ENCODE measurements at regions not wholly inside any gene's neighbourhood (a gene's known extent, or its start where the extent isn't known, plus 50 kb on each side); places are given as distances from the start of the nearest gene placed in this dataset.

DNA sequence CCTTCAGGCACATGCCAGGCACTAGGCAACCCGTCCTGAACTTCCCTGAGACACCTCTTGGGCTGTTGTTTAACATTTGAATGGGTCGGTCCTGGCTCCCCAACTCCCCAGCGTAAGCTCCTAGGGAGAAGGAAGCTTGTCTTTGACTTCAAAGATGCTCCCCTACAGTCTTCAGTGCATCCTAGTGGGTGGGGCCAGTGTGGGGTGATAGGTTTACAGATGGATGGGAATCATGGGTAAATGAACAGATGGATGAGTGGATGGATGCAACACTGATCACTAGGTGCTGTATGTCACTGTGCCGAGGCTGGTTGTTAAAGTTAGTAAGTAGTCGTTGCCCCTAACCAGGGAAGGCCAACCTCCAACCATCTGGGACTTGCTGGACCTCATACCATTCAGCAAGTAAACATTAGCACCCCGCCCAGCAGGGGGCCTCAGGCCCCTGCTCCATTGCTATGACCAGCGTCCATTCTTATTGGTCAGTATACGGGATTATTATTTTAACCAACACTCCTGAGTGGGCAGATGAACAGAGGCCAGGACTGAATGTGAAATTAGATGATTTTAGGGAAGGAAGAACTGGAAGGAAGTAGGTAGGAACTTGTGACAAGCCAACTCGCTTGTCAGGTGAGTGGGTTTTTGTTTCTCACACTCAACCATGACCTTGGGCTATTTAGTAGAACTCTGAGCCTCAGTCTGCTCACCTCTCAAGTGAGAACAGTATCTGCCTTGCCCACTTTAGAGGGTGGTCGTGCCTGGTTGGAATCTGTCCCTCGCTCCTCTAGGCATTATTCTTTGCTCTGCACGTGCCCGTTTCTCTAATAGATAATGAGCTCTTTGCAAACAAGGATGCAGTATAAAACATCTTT is 82.9 kb upstream of the FOXP4 start:
- peak; percentile 15 for DNase-seq (ENCODE audit: low read depth)
- no peak overlapping the region for H3K4me3 ChIP-seq (ENCODE audit: low read depth, low read length)
- peak; percentile 87 for TF ChIP-seq CTCF (conservative IDR thresholded peaks at IDR 0.05; ENCODE audit: low read depth, low read length)

DNA sequence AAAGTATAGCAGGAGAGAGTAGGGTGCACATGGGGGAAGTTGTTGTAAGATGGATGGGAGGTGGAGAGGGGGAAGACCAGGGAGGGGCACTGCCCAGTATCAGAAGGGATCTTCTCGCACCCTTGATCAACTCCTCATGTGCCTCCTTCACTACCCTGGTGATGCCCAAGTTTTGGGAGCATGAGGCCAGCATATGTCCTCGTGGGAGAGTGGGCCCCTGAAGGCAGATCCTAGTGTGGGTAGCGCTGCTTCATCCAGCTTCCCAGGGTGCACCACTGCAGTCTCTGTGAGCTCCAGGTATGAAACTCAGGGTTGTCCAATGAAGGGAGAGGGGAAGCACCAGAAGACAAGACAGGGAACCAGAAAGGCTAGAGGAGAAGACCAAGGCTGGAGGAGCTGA is 82.2 kb upstream of the FOXP4 start:
- no peak for TF ChIP-seq CTCF (conservative IDR thresholded peaks at IDR 0.05; ENCODE audit: low read depth, low read length)
- no peak overlapping the region for H3K4me3 ChIP-seq (ENCODE audit: low read depth, low read length)
- DNase-seq (ENCODE audit: low read depth) = no peak

- no peak for DNase-seq (ENCODE audit: low read depth)
- no peak overlapping the region for H3K4me3 ChIP-seq (ENCODE audit: low read depth, low read length)
- TF ChIP-seq CTCF (conservative IDR thresholded peaks at IDR 0.05; ENCODE audit: low read depth, low read length) = no peak
These were observed 81.7 kb upstream of the FOXP4 start for GRCh38 chr6:41464481-41464880.

- no peak for TF ChIP-seq CTCF (conservative IDR thresholded peaks at IDR 0.05; ENCODE audit: low read depth, low read length)
- H3K4me3 ChIP-seq (ENCODE audit: low read depth, low read length) = no peak overlapping the region
- DNase-seq (ENCODE audit: low read depth) = no peak
These were observed 79.7 kb upstream of the FOXP4 start for GRCh38 chr6:41466437-41466990.

DNA sequence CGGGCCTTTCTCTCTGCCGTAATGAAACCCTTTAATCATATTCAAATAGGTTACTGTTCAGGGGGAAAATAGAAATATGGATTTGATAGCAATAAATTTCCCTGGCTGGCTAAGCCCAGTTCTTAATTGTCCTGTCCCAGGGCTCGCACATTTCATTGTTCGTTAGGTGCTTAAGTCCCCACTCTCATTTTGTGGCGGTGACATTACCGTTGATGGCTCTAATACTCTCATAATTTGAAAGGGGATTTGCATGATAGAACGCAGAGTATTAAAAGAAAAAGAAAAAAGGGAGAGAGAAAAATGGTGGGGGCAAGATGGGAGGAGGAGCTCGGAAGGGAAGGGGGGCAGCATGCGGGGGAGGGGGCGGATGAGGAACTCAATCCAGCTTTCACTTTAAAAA is 79.1 kb upstream of the FOXP4 start:
- no peak for TF ChIP-seq CTCF (conservative IDR thresholded peaks at IDR 0.05; ENCODE audit: low read depth, low read length)

GRCh38 chr6:41467627-41468404 is 78.4 kb upstream of the FOXP4 start:
- TF ChIP-seq CTCF (conservative IDR thresholded peaks at IDR 0.05; ENCODE audit: low read depth, low read length) = no peak
- DNase-seq (ENCODE audit: low read depth) = no peak
- no peak overlapping the region for H3K4me3 ChIP-seq (ENCODE audit: low read depth, low read length)

More for the DNA sequence above, 79.1 kb upstream of the FOXP4 start:
- no peak overlapping the region for H3K4me3 ChIP-seq (ENCODE audit: low read depth, low read length)
- DNase-seq (ENCODE audit: low read depth) = no peak
